GM06990 (cell line): ENCODE measurements at regions not wholly inside any gene's neighbourhood (a gene's known extent, or its start where the extent isn't known, plus 50 kb on each side); places are given as distances from the start of the nearest gene placed in this dataset.
A peak's percentile ranks its signal among the peaks of the same experiment; 100 is the strongest.

Source experiments
- DNase-seq: peaks from one replicate; pipeline ENCODE4 v3.0.0-alpha.2; 2011; ENCODE audit not compliant: insufficient read length; ENCODE audit errors: extremely low read depth
- H3K27me3 ChIP-seq: replicated peaks from 2 replicates; pipeline ENCODE4 v1.6.0; 2011; ENCODE audit warnings: low read length; ENCODE audit not compliant: control insufficient read depth, insufficient read depth
- H3K36me3 ChIP-seq: 2 replicates; pipeline ENCODE4 v1.5.1; 2011; ENCODE audit warnings: low read length; ENCODE audit not compliant: control insufficient read depth, insufficient read depth
- H3K4me3 ChIP-seq: replicated peaks from 2 replicates; pipeline ENCODE4 v1.5.1; 2011; ENCODE audit warnings: low read depth, mild to moderate bottlenecking, control low read depth, low read length
- TF ChIP-seq, protein P1 (sequence below): IDR thresholded peaks from 2 replicates; pipeline ENCODE4 v1.5.1; 2011; ENCODE audit warnings: low read length, control low read depth, mild to moderate bottlenecking, inconsistent platforms; ENCODE audit not compliant: insufficient read depth, poor library complexity, severe bottlenecking

- no peak for DNase-seq
- H3K27me3 ChIP-seq, result no peaks in the 10 kb centered on the region
- TF ChIP-seq, protein P1, sequence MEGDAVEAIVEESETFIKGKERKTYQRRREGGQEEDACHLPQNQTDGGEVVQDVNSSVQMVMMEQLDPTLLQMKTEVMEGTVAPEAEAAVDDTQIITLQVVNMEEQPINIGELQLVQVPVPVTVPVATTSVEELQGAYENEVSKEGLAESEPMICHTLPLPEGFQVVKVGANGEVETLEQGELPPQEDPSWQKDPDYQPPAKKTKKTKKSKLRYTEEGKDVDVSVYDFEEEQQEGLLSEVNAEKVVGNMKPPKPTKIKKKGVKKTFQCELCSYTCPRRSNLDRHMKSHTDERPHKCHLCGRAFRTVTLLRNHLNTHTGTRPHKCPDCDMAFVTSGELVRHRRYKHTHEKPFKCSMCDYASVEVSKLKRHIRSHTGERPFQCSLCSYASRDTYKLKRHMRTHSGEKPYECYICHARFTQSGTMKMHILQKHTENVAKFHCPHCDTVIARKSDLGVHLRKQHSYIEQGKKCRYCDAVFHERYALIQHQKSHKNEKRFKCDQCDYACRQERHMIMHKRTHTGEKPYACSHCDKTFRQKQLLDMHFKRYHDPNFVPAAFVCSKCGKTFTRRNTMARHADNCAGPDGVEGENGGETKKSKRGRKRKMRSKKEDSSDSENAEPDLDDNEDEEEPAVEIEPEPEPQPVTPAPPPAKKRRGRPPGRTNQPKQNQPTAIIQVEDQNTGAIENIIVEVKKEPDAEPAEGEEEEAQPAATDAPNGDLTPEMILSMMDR, result peak; percentile 54
- H3K36me3 ChIP-seq, result no peaks in the 10 kb centered on the region
- H3K4me3 ChIP-seq, result no peak overlapping the region
These were observed 67.7 kb upstream of the SRSF6 start for GRCh38 chr20:43389839-43390626.

- no peaks in the 10 kb centered on the region for H3K36me3 ChIP-seq
- H3K4me3 ChIP-seq, result no peak overlapping the region
- no peak for DNase-seq
- no peaks in the 10 kb centered on the region for H3K27me3 ChIP-seq
- TF ChIP-seq, protein P1, result no peak
These were observed 68.5 kb upstream of the SRSF6 start for GRCh38 chr20:43389211-43389610.

DNA sequence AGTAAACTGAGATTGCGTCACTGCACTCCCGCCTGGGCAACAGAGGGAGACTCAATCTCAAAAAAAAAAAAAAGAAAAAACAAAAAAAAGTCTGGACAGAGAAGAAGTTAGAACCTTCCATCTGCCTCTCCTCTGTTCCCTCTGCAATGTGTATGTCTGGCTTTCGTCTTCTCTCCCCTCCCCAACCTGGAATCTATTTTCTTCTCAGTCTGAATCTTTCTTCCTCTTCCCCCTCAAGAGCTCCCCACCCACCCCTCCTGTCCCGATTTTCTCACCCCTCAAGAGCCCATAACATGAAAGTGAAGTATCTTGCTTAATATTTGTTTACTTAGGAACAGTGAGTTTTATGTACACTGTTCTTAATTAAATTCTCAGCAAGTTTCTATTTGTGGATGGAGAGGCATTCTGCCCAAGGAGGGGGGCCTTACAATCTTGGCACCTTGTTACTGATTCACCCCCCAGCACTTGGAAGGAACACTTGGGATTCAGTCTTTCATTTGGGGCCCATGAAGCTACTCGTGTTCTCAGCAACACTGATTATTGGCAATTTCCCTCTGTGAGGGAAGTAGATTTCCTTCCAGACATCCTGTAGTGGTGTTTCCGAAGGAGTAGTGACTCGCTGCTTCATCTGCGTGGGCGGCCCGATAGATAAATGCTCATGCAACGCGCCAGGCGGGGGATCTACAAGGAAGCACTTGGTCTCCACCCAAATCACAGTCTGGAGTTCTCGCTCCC is 69.3 kb upstream of the SRSF6 start:
- Histone ChIP-seq H3K36me3 (no peaks in the 10 kb centered on the region), H3K27me3 (no peaks in the 10 kb centered on the region), H3K4me3 (no peak overlapping the region)
- no peak for DNase-seq
- TF ChIP-seq, protein P1, result no peak

- Histone ChIP-seq H3K36me3 (no peaks in the 10 kb centered on the region), H3K27me3 (no peaks in the 10 kb centered on the region), H3K4me3 (no peak overlapping the region)
- DNase-seq, result no peak
- TF ChIP-seq, protein P1, result no peak
These were observed 70.0 kb upstream of the SRSF6 start for GRCh38 chr20:43387737-43388136.

- Histone ChIP-seq H3K27me3 (no peaks in the 10 kb centered on the region), H3K36me3 (no peaks in the 10 kb centered on the region), H3K4me3 (no peak overlapping the region)
- no peak for DNase-seq
- TF ChIP-seq, protein P1, result no peak
These were observed 70.8 kb upstream of the SRSF6 start for GRCh38 chr20:43386878-43387277.
